Activated CD4-positive, alpha-beta T cell treated with anti-CD3 and anti-CD28 coated beads, Interleukin-2, amount 10 ng/mL, durations not matched to agents 7 days and 5 days (primary cell): ENCODE measurements at regions not wholly inside any gene's neighbourhood (a gene's known extent, or its start where the extent isn't known, plus 50 kb on each side); places are given as distances from the start of the nearest gene placed in this dataset.
A peak's percentile ranks its signal among the peaks of the same experiment; 100 is the strongest.

ENCODE experiments used
- CTCF ChIA-PET: fragments of 350-600 bp; sonication (Branson Sonifier 250); formaldehyde crosslinking; loops from one replicate; lab custom pipeline; 2021; ENCODE audit warnings: antibody characterized with exemption; lab: Charles Lee
- POLR2A ChIA-PET: fragments of 350-600 bp; sonication (Branson Sonifier 250); formaldehyde crosslinking; loops from one replicate; lab custom pipeline; 2021; ENCODE audit warnings: antibody characterized with exemption; lab: Charles Lee
- DNase-seq: peaks from one replicate; pipeline ENCODE4 v3.0.0-alpha.2; 2020
- H3K27ac Mint-ChIP-seq: one replicate; pipeline ENCODE4 v1.8.0; 2021; ENCODE audit warnings: mild to moderate bottlenecking, moderate library complexity, mixed read lengths
- H3K27me3 Mint-ChIP-seq: one replicate; pipeline ENCODE4 v1.8.0; 2021; ENCODE audit warnings: mixed read lengths
- H3K36me3 Mint-ChIP-seq: one replicate; pipeline ENCODE4 v1.8.0; 2021; ENCODE audit warnings: low read depth, mixed read lengths
- H3K4me1 Mint-ChIP-seq: one replicate; pipeline ENCODE4 v1.8.0; 2021; ENCODE audit warnings: mixed read lengths
- H3K4me3 Mint-ChIP-seq: one replicate; pipeline ENCODE4 v1.8.0; 2021; ENCODE audit warnings: mild to moderate bottlenecking, moderate library complexity, mixed read lengths
- H3K9me3 Mint-ChIP-seq: one replicate; pipeline ENCODE4 v1.8.0; 2021; ENCODE audit warnings: mixed read lengths

- Mint-ChIP-seq H3K4me3 (no peak overlapping the region), H3K4me1 (no peaks in the 10 kb centered on the region), H3K27me3 (no peaks in the 10 kb centered on the region), H3K36me3 (no peaks in the 10 kb centered on the region), H3K27ac (no peak overlapping the region), H3K9me3 (peaks cover 7% of the 10 kb centered on the region)
- POLR2A ChIA-PET: no interaction called here
- CTCF ChIA-PET: no interaction called here
- DNase-seq: no peak
These were observed 625.8 kb downstream of the BRINP3 start for GRCh38 chr1:189851806-189852367.

- no peak overlapping the region for H3K27ac Mint-ChIP-seq
- H3K4me3 Mint-ChIP-seq: no peak overlapping the region
- no peaks in the 10 kb centered on the region for H3K36me3 Mint-ChIP-seq
These were observed 618.2 kb downstream of the BRINP3 start for GRCh38 chr1:189859385-189859977.

GRCh38 chr1:189866606-189867005 lies 611.1 kb downstream of the BRINP3 start:
- Mint-ChIP-seq H3K9me3 (peaks cover 3% of the 10 kb centered on the region), H3K27ac (no peak overlapping the region), H3K4me1 (no peaks in the 10 kb centered on the region), H3K4me3 (no peak overlapping the region), H3K27me3 (no peaks in the 10 kb centered on the region), H3K36me3 (no peaks in the 10 kb centered on the region)
- ChIA-PET CTCF (no interaction called here), POLR2A (no interaction called here)
- DNase-seq: no peak

More at GRCh38 chr1:189859385-189859977, 618.2 kb downstream of the BRINP3 start:
- ChIA-PET CTCF (interaction anchor here (0.7 kb wide), 1 partner anchor 894 kb away, joined by 5 read pairs; no protein-coding TSS in a partner anchor), POLR2A (no interaction called here)
- Mint-ChIP-seq H3K27me3 (no peaks in the 10 kb centered on the region), H3K4me1 (no peaks in the 10 kb centered on the region), H3K9me3 (peaks cover 5% of the 10 kb centered on the region)
- DNase-seq: peak; percentile 15

GRCh38 chr1:189868021-189868420 lies 609.6 kb downstream of the BRINP3 start:
- ChIA-PET POLR2A (no interaction called here), CTCF (no interaction called here)
- Mint-ChIP-seq H3K36me3 (no peaks in the 10 kb centered on the region), H3K4me1 (no peaks in the 10 kb centered on the region), H3K9me3 (peaks cover 3% of the 10 kb centered on the region), H3K4me3 (no peak overlapping the region), H3K27ac (no peak overlapping the region), H3K27me3 (no peaks in the 10 kb centered on the region)
- DNase-seq: no peak

- Mint-ChIP-seq H3K36me3 (no peaks in the 10 kb centered on the region), H3K9me3 (peaks cover 2% of the 10 kb centered on the region), H3K27me3 (no peaks in the 10 kb centered on the region), H3K4me3 (no peak overlapping the region), H3K4me1 (no peaks in the 10 kb centered on the region), H3K27ac (no peak overlapping the region)
- POLR2A ChIA-PET: no interaction called here
- DNase-seq: no peak
- CTCF ChIA-PET: no interaction called here
These were observed 602.8 kb downstream of the BRINP3 start for GRCh38 chr1:189874715-189875435.

GRCh38 chr1:189880135-189880534 lies 597.5 kb downstream of the BRINP3 start:
- Mint-ChIP-seq H3K27me3 (no peaks in the 10 kb centered on the region), H3K27ac (no peak overlapping the region), H3K4me3 (no peak overlapping the region), H3K4me1 (no peaks in the 10 kb centered on the region), H3K36me3 (no peaks in the 10 kb centered on the region), H3K9me3 (no peaks in the 10 kb centered on the region)
- CTCF ChIA-PET: no interaction called here
- POLR2A ChIA-PET: no interaction called here
- DNase-seq: no peak

- H3K27ac Mint-ChIP-seq: no peak overlapping the region
These were observed 577.8 kb downstream of the BRINP3 start for GRCh38 chr1:189899686-189900425.

GRCh38 chr1:189904509-189904908 lies 573.2 kb downstream of the BRINP3 start:
- Mint-ChIP-seq H3K27me3 (no peaks in the 10 kb centered on the region), H3K9me3 (peaks cover 9% of the 10 kb centered on the region), H3K4me1 (no peaks in the 10 kb centered on the region), H3K36me3 (no peaks in the 10 kb centered on the region), H3K27ac (no peak overlapping the region), H3K4me3 (no peak overlapping the region)
- DNase-seq: no peak
- ChIA-PET POLR2A (no interaction called here), CTCF (no interaction called here)

More at GRCh38 chr1:189899686-189900425, 577.8 kb downstream of the BRINP3 start:
- H3K9me3 Mint-ChIP-seq: peaks cover 7% of the 10 kb centered on the region
- H3K27me3 Mint-ChIP-seq: no peaks in the 10 kb centered on the region
- ChIA-PET CTCF (no interaction called here), POLR2A (no interaction called here)
- no peak for DNase-seq
- no peaks in the 10 kb centered on the region for H3K4me1 Mint-ChIP-seq
- no peak overlapping the region for H3K4me3 Mint-ChIP-seq
- H3K36me3 Mint-ChIP-seq: no peaks in the 10 kb centered on the region

- no peak for DNase-seq
- Mint-ChIP-seq H3K4me3 (no peak overlapping the region), H3K27ac (no peak overlapping the region), H3K4me1 (no peaks in the 10 kb centered on the region), H3K9me3 (peaks cover 9% of the 10 kb centered on the region), H3K27me3 (no peaks in the 10 kb centered on the region), H3K36me3 (no peaks in the 10 kb centered on the region)
- ChIA-PET CTCF (no interaction called here), POLR2A (no interaction called here)
These were observed 569.6 kb downstream of the BRINP3 start for GRCh38 chr1:189908113-189908512.

- H3K27me3 Mint-ChIP-seq: no peaks in the 10 kb centered on the region
- CTCF ChIA-PET: no interaction called here
- DNase-seq: no peak
- POLR2A ChIA-PET: no interaction called here
- no peaks in the 10 kb centered on the region for H3K4me1 Mint-ChIP-seq
- no peaks in the 10 kb centered on the region for H3K36me3 Mint-ChIP-seq
- peaks cover 11% of the 10 kb centered on the region for H3K9me3 Mint-ChIP-seq
- H3K27ac Mint-ChIP-seq: no peak overlapping the region
- no peak overlapping the region for H3K4me3 Mint-ChIP-seq
These were observed 556.1 kb downstream of the BRINP3 start for GRCh38 chr1:189921613-189922012.

GRCh38 chr1:189927641-189928040 lies 550.0 kb downstream of the BRINP3 start:
- POLR2A ChIA-PET: no interaction called here
- Mint-ChIP-seq H3K27ac (no peak overlapping the region), H3K9me3 (peaks cover 11% of the 10 kb centered on the region), H3K4me1 (no peaks in the 10 kb centered on the region), H3K27me3 (no peaks in the 10 kb centered on the region), H3K4me3 (no peak overlapping the region), H3K36me3 (no peaks in the 10 kb centered on the region)
- DNase-seq: no peak
- CTCF ChIA-PET: no interaction called here

GRCh38 chr1:189929501-189930099 lies 548.1 kb downstream of the BRINP3 start:
- Mint-ChIP-seq H3K9me3 (peaks cover 9% of the 10 kb centered on the region), H3K4me3 (no peak overlapping the region), H3K27ac (no peak overlapping the region), H3K27me3 (no peaks in the 10 kb centered on the region), H3K4me1 (no peaks in the 10 kb centered on the region), H3K36me3 (no peaks in the 10 kb centered on the region)
- ChIA-PET POLR2A (no interaction called here), CTCF (no interaction called here)
- no peak for DNase-seq

- Mint-ChIP-seq H3K27ac (no peak overlapping the region), H3K9me3 (peaks cover 16% of the 10 kb centered on the region), H3K4me3 (no peak overlapping the region), H3K36me3 (no peaks in the 10 kb centered on the region), H3K27me3 (no peaks in the 10 kb centered on the region), H3K4me1 (no peaks in the 10 kb centered on the region)
- DNase-seq: no peak
- CTCF ChIA-PET: no interaction called here
- POLR2A ChIA-PET: no interaction called here
These were observed 540.8 kb downstream of the BRINP3 start for GRCh38 chr1:189936861-189937260.
